ENCODE measurements at regions not wholly inside any gene's neighbourhood (a gene's known extent, or its start where the extent isn't known, plus 50 kb on each side); places are given as distances from the start of the nearest gene placed in this dataset.

- no peak for DNase-seq (ENCODE audit: low spot score)
- Histone ChIP-seq H3K4me3 (no peak overlapping the region), H3K9me3 (peaks cover 0 to 8% of the 10 kb centered on the region in 2 donors), H3K36me3 (no peaks in the 10 kb centered on the region), H3K27ac (no peak overlapping the region), H3K4me1 (no peaks in the 10 kb centered on the region), H3K27me3 (no peaks in the 10 kb centered on the region)
- TF ChIP-seq CTCF (IDR thresholded peaks at IDR 0.05): no peak
Measured at GRCh38 chr22:26812731-26813130, 155.3 kb downstream of the MIAT start.

- Histone ChIP-seq H3K4me1 (no peaks in the 10 kb centered on the region), H3K27ac (no peak overlapping the region), H3K9me3 (peaks cover 0 to 20% of the 10 kb centered on the region in 2 donors), H3K27me3 (no peaks in the 10 kb centered on the region), H3K4me3 (no peak overlapping the region), H3K36me3 (no peaks in the 10 kb centered on the region)
- no peak for TF ChIP-seq CTCF (IDR thresholded peaks at IDR 0.05)
- no peak for DNase-seq (ENCODE audit: low spot score)
Measured at GRCh38 chr22:26816726-26817125, 159.3 kb downstream of the MIAT start.

GRCh38 chr22:26817926-26818325 lies 160.5 kb downstream of the MIAT start:
- H3K36me3 ChIP-seq: no peaks in the 10 kb centered on the region
- no peaks in the 10 kb centered on the region for H3K4me1 ChIP-seq
- no peak for DNase-seq (ENCODE audit: low spot score)
- peaks cover 0 to 20% of the 10 kb centered on the region in 2 donors for H3K9me3 ChIP-seq
- TF ChIP-seq CTCF (IDR thresholded peaks at IDR 0.05): no peak
- no peak overlapping the region for H3K27ac ChIP-seq
- H3K27me3 ChIP-seq: no peaks in the 10 kb centered on the region
- H3K4me3 ChIP-seq: no peak overlapping the region

- TF ChIP-seq CTCF (IDR thresholded peaks at IDR 0.05): no peak
- Histone ChIP-seq H3K27me3 (no peaks in the 10 kb centered on the region), H3K4me1 (no peaks in the 10 kb centered on the region), H3K9me3 (peaks cover 0 to 20% of the 10 kb centered on the region in 2 donors), H3K27ac (no peak overlapping the region), H3K36me3 (no peaks in the 10 kb centered on the region), H3K4me3 (no peak overlapping the region)
- DNase-seq (ENCODE audit: low spot score): no peak
Measured at GRCh38 chr22:26821854-26822253, 164.5 kb downstream of the MIAT start.

GRCh38 chr22:26822313-26822712 lies 164.9 kb downstream of the MIAT start:
- DNase-seq (ENCODE audit: low spot score): no peak
- Histone ChIP-seq H3K36me3 (no peaks in the 10 kb centered on the region), H3K4me1 (no peaks in the 10 kb centered on the region), H3K27me3 (no peaks in the 10 kb centered on the region), H3K27ac (no peak overlapping the region), H3K9me3 (peaks cover 0 to 16% of the 10 kb centered on the region in 2 donors), H3K4me3 (no peak overlapping the region)
- TF ChIP-seq CTCF (IDR thresholded peaks at IDR 0.05): no peak

- H3K4me3 ChIP-seq: no peak overlapping the region
- H3K27me3 ChIP-seq: no peaks in the 10 kb centered on the region
- DNase-seq (ENCODE audit: low spot score): no peak
- H3K4me1 ChIP-seq: no peaks in the 10 kb centered on the region
- H3K27ac ChIP-seq: no peak overlapping the region
- no peak for TF ChIP-seq CTCF (IDR thresholded peaks at IDR 0.05)
- H3K36me3 ChIP-seq: no peaks in the 10 kb centered on the region
- H3K9me3 ChIP-seq: no peaks in the 10 kb centered on the region
Measured at GRCh38 chr22:26823966-26824365, 166.6 kb downstream of the MIAT start.

Measured in right atrium auricular region (tissue), 2 donors.